HepG2 (cell line): ENCODE measurements at regions not wholly inside any gene's neighbourhood (a gene's known extent, or its start where the extent isn't known, plus 50 kb on each side); places are given as distances from the start of the nearest gene placed in this dataset.
A peak's percentile ranks its signal among the peaks of the same experiment; 100 is the strongest.

Source experiments
- ELF3 ChIP-seq: IDR thresholded peaks from 2 replicates; pipeline ENCODE4 v1.6.1; 2016; ENCODE audit warnings: missing genetic modification reagents, missing compliant biosample characterization
- FOXO1 ChIP-seq: sonication (generic); formaldehyde crosslinking; IDR thresholded peaks from 2 replicates; pipeline ENCODE4 v1.4.0; 2020; ENCODE audit warnings: missing genetic modification reagents
- GPBP1L1 ChIP-seq: sonication (generic); formaldehyde crosslinking; IDR thresholded peaks from 2 replicates; pipeline ENCODE4 v1.5.0; 2020; ENCODE audit warnings: mild to moderate bottlenecking, missing genetic modification reagents
- GTF3A ChIP-seq: sonication (generic); formaldehyde crosslinking; conservative IDR thresholded peaks from 2 replicates; pipeline ENCODE4 v1.4.0; 2020; ENCODE audit warnings: mild to moderate bottlenecking, missing genetic modification reagents
- HOMEZ ChIP-seq: IDR thresholded peaks from 2 replicates; pipeline ENCODE4 v1.6.1; 2016; ENCODE audit warnings: low read depth
- KLF15 ChIP-seq: sonication (generic); formaldehyde crosslinking; IDR thresholded peaks from 2 replicates; pipeline ENCODE4 v1.8.1; 2023; ENCODE audit warnings: borderline replicate concordance, mild to moderate bottlenecking, inconsistent platforms, missing genetic modification reagents, mixed read lengths
- MATR3 ChIP-seq: sonication (generic); formaldehyde crosslinking; IDR thresholded peaks from 2 replicates; pipeline ENCODE4 v1.4.0; 2020; ENCODE audit warnings: missing genetic modification reagents
- MYNN ChIP-seq: sonication (generic); formaldehyde crosslinking; IDR thresholded peaks from 2 replicates; pipeline ENCODE4 v1.4.0; 2020; ENCODE audit warnings: mild to moderate bottlenecking, low read depth, missing genetic modification reagents
- NBN ChIP-seq: fragments of 450-650 bp; conservative IDR thresholded peaks from 2 replicates; pipeline ENCODE4 v1.6.1; 2017
- POLR2G ChIP-seq: fragments of 200-400 bp; formaldehyde crosslinking; IDR thresholded peaks from 2 replicates; pipeline ENCODE4 v1.6.1; 2018; ENCODE audit warnings: mild to moderate bottlenecking, low read depth, low read length, moderate library complexity
- SMARCC2 ChIP-seq: fragments of 450-650 bp; IDR thresholded peaks from 2 replicates; pipeline ENCODE4 v1.6.1; 2017; ENCODE audit warnings: antibody characterized with exemption, mild to moderate bottlenecking
- SSRP1 ChIP-seq: IDR thresholded peaks from 2 replicates; pipeline ENCODE4 v1.6.1; 2016; ENCODE audit warnings: control low read depth
- ZNF143 ChIP-seq: sonication (generic); formaldehyde crosslinking; IDR thresholded peaks from 2 replicates; pipeline ENCODE4 v1.4.0; 2020; ENCODE audit warnings: missing genetic modification reagents
- ZNF34 ChIP-seq: sonication (generic); formaldehyde crosslinking; IDR thresholded peaks from 2 replicates; pipeline ENCODE4 v1.4.0; 2020; ENCODE audit warnings: mild to moderate bottlenecking, missing genetic modification reagents, borderline replicate concordance
- ZNF530 ChIP-seq: sonication (generic); formaldehyde crosslinking; IDR thresholded peaks from 2 replicates; pipeline ENCODE4 v1.5.0; 2020; ENCODE audit warnings: low read depth, mild to moderate bottlenecking, missing genetic modification reagents
- ZNF546 ChIP-seq: sonication (generic); formaldehyde crosslinking; conservative IDR thresholded peaks from 2 replicates; pipeline ENCODE4 v1.8.1; 2023; ENCODE audit warnings: mild to moderate bottlenecking, missing genetic modification reagents
- ZNF557 ChIP-seq: sonication (generic); formaldehyde crosslinking; IDR thresholded peaks from 2 replicates; pipeline ENCODE4 v1.4.0; 2020; ENCODE audit warnings: missing genetic modification reagents
- ZNF558 ChIP-seq: sonication (generic); formaldehyde crosslinking; IDR thresholded peaks from 2 replicates; pipeline ENCODE4 v1.9.0; 2022; ENCODE audit warnings: mild to moderate bottlenecking, missing genetic modification reagents, borderline replicate concordance
- ZNF614 ChIP-seq: IDR thresholded peaks from 2 replicates; pipeline ENCODE4 v1.6.1; 2018; ENCODE audit warnings: missing biosample characterization, missing genetic modification reagents, inconsistent platforms, borderline replicate concordance
- ZNF781 ChIP-seq: sonication (generic); formaldehyde crosslinking; IDR thresholded peaks from 2 replicates; pipeline ENCODE4 v1.5.1; 2020; ENCODE audit warnings: borderline replicate concordance, mild to moderate bottlenecking, missing genetic modification reagents; ENCODE audit errors: not compliant biosample characterization
- ZZZ3 ChIP-seq: sonication (generic); formaldehyde crosslinking; IDR thresholded peaks from 2 replicates; pipeline ENCODE4 v1.4.0; 2020; ENCODE audit warnings: missing genetic modification reagents, mild to moderate bottlenecking, borderline replicate concordance
- TF ChIP-seq, protein P1 (sequence below): sonication (generic); formaldehyde crosslinking; IDR thresholded peaks from 2 replicates; pipeline ENCODE4 v1.8.0; 2022; ENCODE audit warnings: mild to moderate bottlenecking, missing genetic modification reagents, moderate library complexity
- TF ChIP-seq, protein P2 (sequence below): sonication (generic); formaldehyde crosslinking; IDR thresholded peaks from 2 replicates; pipeline ENCODE4 v1.5.1; 2020; ENCODE audit warnings: missing genetic modification reagents, mild to moderate bottlenecking, borderline replicate concordance
- TF ChIP-seq, protein P3 (sequence below): sonication (generic); formaldehyde crosslinking; IDR thresholded peaks from 2 replicates; pipeline ENCODE4 v1.8.1; 2023; ENCODE audit warnings: missing genetic modification reagents, inconsistent platforms, borderline replicate concordance

GRCh38 chr16:21501869-21502667, 97.3 kb upstream of the METTL9 start (continued):
- TF ChIP-seq SMARCC2 (no peak), NBN (no peak), HOMEZ (peak; percentile 87), ZNF546 (CRISPR knock-in tag) (peak; percentile 92), ELF3 (peak; percentile 94), ZNF614 (CRISPR knock-in tag) (peak; percentile 97; the same call in 1 of the 2 replicates), ZNF34 (no peak), GPBP1L1 (CRISPR knock-in tag) (no peak), ZNF781 (no peak), GTF3A (CRISPR knock-in tag) (no peak), ZNF530 (CRISPR knock-in tag) (no peak), ZNF558 (no peak; the same call in 1 of the 2 replicates), POLR2G (peak; percentile 82), MYNN (CRISPR knock-in tag) (0 out of 2 replicates have a peak, but pooled peaks have one; percentile 80), ZNF143 (CRISPR knock-in tag) (peak; percentile 92), FOXO1 (CRISPR knock-in tag) (peak; percentile 87), ZNF557 (CRISPR knock-in tag) (peak; percentile 95; the same call in 1 of the 2 replicates), MATR3 (peak; percentile 99; the same call in 1 of the 2 replicates), ZZZ3 (no peak), SSRP1 (no peak), KLF15 (CRISPR knock-in tag) (peak; percentile 92; the same call in 1 of the 2 replicates)
- TF ChIP-seq, protein P1, sequence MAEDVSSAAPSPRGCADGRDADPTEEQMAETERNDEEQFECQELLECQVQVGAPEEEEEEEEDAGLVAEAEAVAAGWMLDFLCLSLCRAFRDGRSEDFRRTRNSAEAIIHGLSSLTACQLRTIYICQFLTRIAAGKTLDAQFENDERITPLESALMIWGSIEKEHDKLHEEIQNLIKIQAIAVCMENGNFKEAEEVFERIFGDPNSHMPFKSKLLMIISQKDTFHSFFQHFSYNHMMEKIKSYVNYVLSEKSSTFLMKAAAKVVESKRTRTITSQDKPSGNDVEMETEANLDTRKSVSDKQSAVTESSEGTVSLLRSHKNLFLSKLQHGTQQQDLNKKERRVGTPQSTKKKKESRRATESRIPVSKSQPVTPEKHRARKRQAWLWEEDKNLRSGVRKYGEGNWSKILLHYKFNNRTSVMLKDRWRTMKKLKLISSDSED (CRISPR knock-in tag), result peak; percentile 80; the same call in 1 of the 2 replicates
- TF ChIP-seq, protein P2, sequence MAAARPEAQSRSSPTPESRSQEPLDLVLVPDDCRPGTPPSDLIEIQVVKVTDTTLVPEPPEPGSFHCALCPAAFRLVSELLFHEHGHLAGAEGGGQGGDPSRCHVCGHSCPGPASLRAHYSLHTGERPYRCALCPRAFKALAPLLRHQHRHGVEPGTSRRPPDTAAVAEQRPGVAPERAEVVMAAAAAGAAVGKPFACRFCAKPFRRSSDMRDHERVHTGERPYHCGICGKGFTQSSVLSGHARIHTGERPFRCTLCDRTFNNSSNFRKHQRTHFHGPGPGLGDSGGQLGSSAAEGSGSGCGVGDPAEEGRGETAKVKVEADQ (CRISPR knock-in tag), result peak; percentile 93
- TF ChIP-seq, protein P3, sequence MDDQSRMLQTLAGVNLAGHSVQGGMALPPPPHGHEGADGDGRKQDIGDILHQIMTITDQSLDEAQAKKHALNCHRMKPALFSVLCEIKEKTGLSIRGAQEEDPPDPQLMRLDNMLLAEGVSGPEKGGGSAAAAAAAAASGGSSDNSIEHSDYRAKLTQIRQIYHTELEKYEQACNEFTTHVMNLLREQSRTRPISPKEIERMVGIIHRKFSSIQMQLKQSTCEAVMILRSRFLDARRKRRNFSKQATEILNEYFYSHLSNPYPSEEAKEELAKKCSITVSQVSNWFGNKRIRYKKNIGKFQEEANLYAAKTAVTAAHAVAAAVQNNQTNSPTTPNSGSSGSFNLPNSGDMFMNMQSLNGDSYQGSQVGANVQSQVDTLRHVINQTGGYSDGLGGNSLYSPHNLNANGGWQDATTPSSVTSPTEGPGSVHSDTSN (CRISPR knock-in tag), result 0 out of 2 replicates have a peak, but pooled peaks have one; percentile 84
